ENCODE measurements at regions not wholly inside any gene's neighbourhood (a gene's known extent, or its start where the extent isn't known, plus 50 kb on each side); places are given as distances from the start of the nearest gene placed in this dataset.

DNA sequence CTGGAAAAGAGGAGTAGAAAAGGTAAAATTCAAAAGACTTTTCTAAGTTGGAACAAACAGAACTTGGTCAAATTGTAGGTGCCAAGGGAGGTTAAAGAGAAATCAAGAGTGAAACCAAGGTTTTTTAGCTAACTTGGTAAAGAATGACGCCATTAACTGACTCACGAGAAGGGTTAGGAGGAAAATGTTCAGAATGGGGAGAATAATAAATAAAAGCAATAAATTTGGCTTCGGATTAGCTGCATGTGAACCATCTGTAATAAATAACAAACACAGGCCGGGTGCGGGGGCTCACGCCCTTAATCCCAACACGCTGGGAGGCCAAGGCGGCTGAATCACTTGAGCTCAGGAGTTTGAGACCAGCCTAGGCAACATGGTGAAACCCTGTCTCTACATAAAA lies 71.9 kb upstream of the SRRM3 start:
- TF ChIP-seq CEBPB (IDR thresholded peaks at IDR 0.05; ENCODE audit: low read depth) (no peak), CTCF (IDR thresholded peaks at IDR 0.05 in 2 of 3, conservative IDR thresholded peaks at IDR 0.05 in 1 of 3; ENCODE audit: borderline replicate concordance in 1 of 3, insufficient read depth in 1 of 3, low read depth in 2 of 3, low read length in 2 of 3) (no peak), ZNF274 (IDR thresholded peaks at IDR 0.05; ENCODE audit: low read depth, low read length) (no peak)
